Stimulated activated CD4-positive, alpha-beta T cell treated with anti-CD3 and anti-CD28 coated beads, TNF-alpha, amount 100 ng/mL, for 24 hours (primary cell): ENCODE measurements at regions not wholly inside any gene's neighbourhood (a gene's known extent, or its start where the extent isn't known, plus 50 kb on each side); places are given as distances from the start of the nearest gene placed in this dataset.
"Not testable (repeated sequence)": the region's sequence is repeated elsewhere in the genome, so short reads cannot be mapped to it uniquely, and the experiment has no call there.

Experiments
- DNase-seq, 3 experiments: peaks; one replicate each; pipeline ENCODE4 v3.0.0-alpha.2; 2020; ENCODE audit warnings: low read depth in 3 of 3

DNA sequence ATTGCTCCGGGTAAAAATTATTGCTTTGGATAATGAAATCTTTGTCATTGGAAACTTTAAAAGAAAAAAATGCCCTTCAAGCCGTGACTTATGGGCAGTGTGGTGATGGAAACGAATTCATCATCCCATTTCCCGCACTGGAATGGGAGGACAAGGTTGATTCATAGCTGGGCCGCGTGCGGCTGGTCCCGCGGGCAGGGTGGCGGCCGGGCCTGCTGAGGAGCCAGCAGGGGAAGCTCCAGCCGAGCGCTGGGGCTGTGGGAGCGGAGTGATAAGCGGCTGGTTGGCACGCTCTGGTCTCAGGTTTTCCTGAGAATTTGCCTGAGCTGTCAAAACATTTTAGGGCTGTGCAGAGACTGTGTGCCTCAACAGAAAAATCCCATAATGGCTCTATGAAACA lies 351.7 kb downstream of the CDC5L start:
- DNase-seq: no peak

DNA sequence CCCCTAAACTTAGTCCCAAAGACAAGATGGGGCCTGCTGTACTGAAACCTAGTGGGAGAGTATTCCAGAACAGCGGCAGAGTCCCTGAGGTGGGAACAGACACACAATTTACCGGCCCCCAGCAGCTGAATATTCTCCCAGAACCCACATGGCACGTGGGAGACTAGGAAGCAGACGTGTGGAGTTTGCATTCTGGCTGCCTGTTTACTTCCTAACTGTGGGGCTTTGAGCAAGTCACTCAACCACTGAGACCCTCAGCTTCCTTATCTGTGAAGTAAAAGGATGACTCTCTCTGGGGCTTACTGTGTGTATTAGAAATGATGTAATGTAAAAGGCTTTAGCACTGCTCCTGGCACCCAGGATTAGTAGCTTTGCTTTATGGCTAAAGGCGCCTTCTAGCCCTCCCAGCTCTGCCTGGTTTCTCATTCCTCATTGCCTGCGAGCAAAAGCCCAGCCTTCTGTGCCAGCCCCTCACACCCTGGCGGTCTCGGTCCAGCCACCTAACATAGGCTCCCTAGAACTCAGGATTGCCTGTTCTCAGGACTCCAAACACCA lies 353.1 kb downstream of the CDC5L start:
- DNase-seq: no peak

DNA sequence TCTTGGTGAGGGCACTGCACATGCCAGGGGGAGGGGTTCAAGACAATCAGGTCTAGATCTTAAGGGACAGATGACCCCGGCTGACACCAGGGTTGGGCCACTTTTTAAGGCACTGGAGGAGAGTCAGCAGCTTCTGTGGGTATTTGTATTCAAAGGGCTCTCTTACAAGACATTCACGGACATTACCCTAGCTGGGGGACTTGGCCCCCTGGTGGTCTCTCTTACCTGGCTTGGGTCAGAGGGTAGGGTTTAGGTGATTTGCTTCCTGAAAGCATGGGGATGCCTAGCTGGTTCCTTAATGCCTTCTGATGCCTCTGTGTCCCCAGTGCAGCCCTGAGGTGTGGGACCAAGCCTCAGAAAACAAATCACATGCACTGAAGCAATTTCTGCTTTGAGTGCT lies 354.7 kb downstream of the CDC5L start:
- DNase-seq: no peak

DNA sequence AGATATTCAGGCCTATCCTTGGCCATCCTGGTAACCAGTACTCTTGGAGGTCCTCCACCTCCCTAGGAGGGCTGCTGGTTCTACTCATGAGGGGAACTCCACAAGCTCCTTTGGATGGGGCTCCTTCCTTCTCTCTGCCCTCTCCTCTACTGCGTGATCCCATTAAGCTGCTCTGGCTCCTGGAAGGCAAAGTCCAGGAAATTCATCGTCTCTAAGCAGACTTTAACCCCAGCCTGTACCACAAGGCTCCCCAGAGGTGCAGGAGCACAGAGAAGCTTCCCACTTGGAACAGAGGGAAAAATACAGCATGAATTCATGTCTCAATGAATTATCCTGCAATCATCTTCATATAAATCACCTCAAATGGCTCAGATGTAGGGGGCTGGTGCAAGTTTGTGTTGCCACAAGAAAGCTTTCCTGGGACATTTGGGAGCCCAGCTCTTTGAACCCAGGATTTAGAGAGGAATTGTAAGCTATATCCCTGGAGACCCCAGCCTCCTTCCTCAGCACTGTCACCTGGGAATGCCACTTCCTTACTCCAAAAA lies 355.4 kb downstream of the CDC5L start:
- no peak for DNase-seq

DNA sequence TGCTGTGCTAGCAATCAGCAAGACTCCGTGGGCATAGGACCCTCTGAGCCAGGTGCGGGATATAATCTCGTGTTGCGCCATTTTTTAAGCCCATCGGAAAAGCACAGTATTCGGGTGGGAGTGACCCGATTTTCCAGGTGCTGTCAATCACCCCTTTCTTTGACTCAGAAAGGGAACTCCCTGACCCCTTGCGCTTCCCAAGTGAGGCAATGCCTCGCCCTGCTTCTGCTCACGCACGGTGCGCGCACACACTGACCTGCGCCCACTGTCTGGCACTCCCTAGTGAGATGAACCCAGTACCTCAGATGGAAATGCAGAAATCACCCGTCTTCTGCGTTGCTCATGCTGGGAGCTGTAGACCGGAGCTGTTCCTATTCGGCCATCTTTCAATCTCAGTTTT lies 372.6 kb downstream of the CDC5L start:
- not testable (repeated sequence) for DNase-seq

DNA sequence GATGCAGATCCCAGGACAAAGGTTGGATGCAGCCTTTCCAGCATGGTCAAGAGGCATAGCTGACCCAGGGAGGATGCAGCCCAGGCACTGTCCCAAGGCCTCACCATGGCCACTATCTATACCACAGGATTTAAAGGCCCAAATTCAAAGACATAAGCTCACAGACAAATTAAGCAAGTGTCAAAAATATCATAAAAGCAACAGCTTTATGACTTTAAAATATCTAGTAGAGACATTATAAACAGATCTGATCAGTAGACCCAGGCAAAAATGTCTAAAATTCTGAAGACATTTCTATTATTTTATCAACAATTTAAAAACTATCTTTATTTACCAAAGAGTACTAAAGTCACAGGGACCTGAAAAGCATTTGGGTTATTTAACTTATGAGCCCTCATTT lies 373.5 kb downstream of the CDC5L start:
- no peak for DNase-seq

DNA sequence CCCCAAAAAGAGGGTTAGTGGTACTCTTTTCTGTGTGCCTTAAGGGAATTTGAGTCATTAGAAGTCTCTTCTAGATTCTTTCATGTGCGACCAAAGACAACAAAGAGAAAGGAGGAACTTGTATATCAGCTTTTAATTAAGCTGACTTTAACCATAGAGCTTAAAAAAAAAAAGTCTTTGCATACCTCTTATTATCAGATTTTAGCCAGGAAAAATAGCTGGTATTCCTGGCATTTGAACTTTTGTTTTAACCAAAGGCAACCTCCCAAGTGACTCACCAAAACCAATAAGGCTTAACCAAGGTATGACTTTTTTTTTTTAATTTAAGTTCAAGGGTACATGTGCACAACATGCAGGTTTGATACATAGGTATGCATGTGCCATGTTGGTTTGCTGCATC lies 375.0 kb downstream of the CDC5L start:
- no peak for DNase-seq

DNA sequence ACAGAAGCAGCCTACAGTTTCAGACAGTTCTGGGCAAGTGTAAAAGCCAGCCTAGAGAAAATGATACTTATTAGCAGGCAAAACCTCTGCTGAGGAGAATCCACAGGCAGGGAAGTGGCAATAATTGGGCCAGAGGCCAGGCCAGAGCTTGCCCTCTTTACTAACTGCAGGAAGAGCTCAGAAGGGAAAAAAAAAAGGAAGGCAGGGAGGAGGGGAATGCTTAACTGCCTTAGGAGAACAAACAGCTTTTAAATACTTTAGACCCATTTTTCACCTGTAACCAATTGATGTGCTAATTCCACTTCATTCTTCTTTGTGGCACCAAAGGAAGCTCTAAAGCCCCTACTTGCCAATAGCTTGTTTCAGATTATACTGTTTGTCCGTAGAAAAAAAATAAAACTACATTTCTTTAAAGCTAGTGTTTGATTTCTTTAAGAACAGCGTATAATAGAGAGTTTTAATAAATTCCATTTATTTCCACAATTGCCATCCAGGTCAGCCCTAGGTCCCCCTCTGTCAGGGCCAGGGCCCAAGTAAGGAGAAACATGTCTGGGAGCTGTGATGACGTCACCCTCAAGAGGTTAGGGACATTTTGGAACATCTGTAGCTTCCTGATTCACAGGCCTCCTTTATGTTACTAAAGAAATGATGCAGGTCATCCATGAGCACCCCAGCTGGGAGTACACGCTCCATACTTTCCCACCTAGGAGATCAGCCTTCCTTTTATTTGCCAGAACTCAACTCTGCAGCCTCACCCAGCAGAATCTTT lies 384.3 kb downstream of the CDC5L start:
- no peak for DNase-seq

DNA sequence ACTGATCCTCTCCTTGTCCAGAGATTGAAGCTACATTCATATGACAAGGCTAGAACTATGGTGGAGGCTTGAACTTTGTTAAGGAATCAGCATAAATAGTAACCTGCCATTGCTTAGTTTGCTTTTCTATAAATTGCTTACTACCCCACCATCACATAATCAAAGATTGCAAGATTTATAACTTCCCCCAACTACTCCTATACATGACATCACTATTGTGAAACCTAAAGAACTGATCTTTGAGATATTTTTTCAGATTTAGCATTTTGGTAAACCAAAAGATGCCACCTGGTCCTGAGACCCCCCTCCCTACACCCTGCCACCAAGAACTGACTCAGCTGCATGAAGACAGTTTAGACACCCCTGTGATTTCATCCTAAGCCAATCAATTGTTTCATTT lies 385.3 kb downstream of the CDC5L start:
- DNase-seq: no peak

DNA sequence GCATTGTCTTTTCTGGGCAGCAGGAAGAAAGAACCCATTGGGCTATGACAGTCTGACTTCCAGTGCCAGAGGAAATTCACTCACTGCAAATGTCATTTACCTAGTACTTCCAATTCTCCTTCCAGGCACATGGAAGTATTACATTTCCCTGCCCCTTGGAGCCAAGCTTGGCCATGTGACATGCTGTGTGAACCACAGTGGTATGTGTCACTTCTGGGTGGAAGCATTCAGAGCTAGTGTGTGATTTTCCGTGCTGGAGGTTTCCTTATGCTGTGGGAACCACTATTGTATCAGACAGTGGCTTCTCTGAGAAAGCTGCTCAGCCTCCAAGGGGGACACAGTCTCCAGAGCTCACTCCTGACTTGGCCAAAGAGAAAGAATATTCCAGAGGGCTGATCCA lies 387.6 kb downstream of the CDC5L start:
- no peak for DNase-seq

DNA sequence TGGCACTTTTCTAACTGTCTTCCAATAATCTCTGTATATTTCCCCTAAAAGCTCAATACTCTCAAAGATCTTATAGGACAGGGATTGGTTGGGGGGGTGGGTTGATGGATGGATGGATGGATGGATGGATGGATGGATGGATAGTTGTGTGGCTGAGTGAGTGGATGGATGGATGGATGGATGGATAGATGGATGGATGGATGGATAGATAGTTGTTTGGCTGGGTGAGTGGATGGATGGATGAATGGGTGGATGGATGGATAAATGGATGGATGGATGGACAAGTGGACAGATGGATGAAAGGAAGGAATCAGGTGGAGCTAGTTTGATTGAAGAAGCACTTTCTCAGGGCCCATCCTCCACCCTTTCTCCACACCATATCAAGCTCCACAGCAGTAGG lies 388.8 kb downstream of the CDC5L start:
- no peak for DNase-seq

DNA sequence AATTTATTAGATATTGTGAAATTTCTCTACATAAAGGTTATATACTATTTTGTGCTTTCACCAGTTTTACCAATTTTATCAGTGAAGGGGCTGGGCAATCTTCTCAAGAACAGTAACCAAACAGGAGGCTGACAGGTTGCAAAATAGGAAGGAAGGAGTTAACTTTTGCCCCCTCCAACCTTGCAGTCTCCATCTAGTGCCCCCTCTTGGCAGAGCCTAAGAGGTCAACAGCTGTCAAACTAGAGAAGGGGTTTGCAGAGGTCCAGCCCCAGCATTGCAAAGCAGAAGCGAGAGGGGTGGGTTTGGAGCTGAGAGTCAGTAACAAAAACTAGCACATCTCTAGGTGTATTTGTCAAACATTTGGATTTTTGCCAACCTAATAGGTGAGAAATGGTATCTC lies 391.0 kb downstream of the CDC5L start:
- DNase-seq: no peak
